ENCODE measurements at regions not wholly inside any gene's neighbourhood (a gene's known extent, or its start where the extent isn't known, plus 50 kb on each side); places are given as distances from the start of the nearest gene placed in this dataset.

- H3K9me3 ChIP-seq (ENCODE audit: control insufficient read depth in 4 of 4, insufficient read depth in 3 of 4, low read length in 3 of 4): peaks cover 0 to 1% (median 0%) of the 10 kb centered on the region in 4 donors
- H3K27me3 ChIP-seq (ENCODE audit: control insufficient read depth in 3 of 3, insufficient read depth in 3 of 3, low read length in 2 of 3): no peaks in the 10 kb centered on the region
- H3K9ac ChIP-seq (ENCODE audit: insufficient read depth in 1 of 2, low read length in 2 of 2): no peak overlapping the region
- no peak for TF ChIP-seq CTCF (IDR thresholded peaks at IDR 0.05; ENCODE audit: control extremely low read depth, extremely low read depth)
- H3K4me1 ChIP-seq (ENCODE audit: control insufficient read depth in 5 of 5, insufficient read depth in 5 of 5, low read length in 5 of 5): no peaks in the 10 kb centered on the region
- 83 to 88% methylated on average over 6 of the region's 6 CpGs for WGBS, 2 donors
- no peak overlapping the region for H3K4me3 ChIP-seq
- ATAC-seq (ENCODE audit: insufficient read depth, low FRiP score) (no peak), DNase-seq (no peak)
- no peak overlapping the region for H3K27ac ChIP-seq (ENCODE audit: low read depth in 1 of 2, low read length in 1 of 2)
- H3K36me3 ChIP-seq (ENCODE audit: control insufficient read depth in 4 of 4, insufficient read depth in 4 of 4, low read length in 4 of 4): no peaks in the 10 kb centered on the region
Observed at GRCh38 chr9:8012986-8013385, 213.4 kb upstream of the DMAC1 start.

- Histone ChIP-seq H3K9me3 (ENCODE audit: control insufficient read depth in 4 of 4, insufficient read depth in 3 of 4, low read length in 3 of 4) (peaks cover 0 to 7% (median 0%) of the 10 kb centered on the region in 4 donors), H3K4me3 (no peak overlapping the region), H3K4me1 (ENCODE audit: control insufficient read depth in 5 of 5, insufficient read depth in 5 of 5, low read length in 5 of 5) (no peaks in the 10 kb centered on the region), H3K27me3 (ENCODE audit: control insufficient read depth in 3 of 3, insufficient read depth in 3 of 3, low read length in 2 of 3) (no peaks in the 10 kb centered on the region), H3K9ac (ENCODE audit: insufficient read depth in 1 of 2, low read length in 2 of 2) (no peak overlapping the region), H3K27ac (ENCODE audit: low read depth in 1 of 2, low read length in 1 of 2) (no peak overlapping the region), H3K36me3 (ENCODE audit: control insufficient read depth in 4 of 4, insufficient read depth in 4 of 4, low read length in 4 of 4) (no peaks in the 10 kb centered on the region)
- 14 to 39% methylated on average over 1 of the region's 1 CpG for WGBS, 2 donors
- DNase-seq (peak in 2 of 3 donors; percentile 17 to 43), ATAC-seq (ENCODE audit: insufficient read depth, low FRiP score) (no peak)
- no peak for TF ChIP-seq CTCF (IDR thresholded peaks at IDR 0.05; ENCODE audit: control extremely low read depth, extremely low read depth)
Observed at GRCh38 chr9:8011974-8012373, 212.4 kb upstream of the DMAC1 start.

GRCh38 chr9:7996558-7996957 lies 197.0 kb upstream of the DMAC1 start:
- no peak overlapping the region for H3K4me3 ChIP-seq
- no peak for TF ChIP-seq CTCF (IDR thresholded peaks at IDR 0.05; ENCODE audit: control extremely low read depth, extremely low read depth)
- H3K4me1 ChIP-seq (ENCODE audit: control insufficient read depth in 5 of 5, insufficient read depth in 5 of 5, low read length in 5 of 5): no peaks in the 10 kb centered on the region
- no peaks in the 10 kb centered on the region for H3K36me3 ChIP-seq (ENCODE audit: control insufficient read depth in 4 of 4, insufficient read depth in 4 of 4, low read length in 4 of 4)
- no peak overlapping the region for H3K27ac ChIP-seq (ENCODE audit: low read depth in 1 of 2, low read length in 1 of 2)
- ATAC-seq (ENCODE audit: insufficient read depth, low FRiP score) (no peak), DNase-seq (no peak)
- 77 to 83% methylated on average over 1 of the region's 1 CpG for WGBS, 2 donors
- H3K27me3 ChIP-seq (ENCODE audit: control insufficient read depth in 3 of 3, insufficient read depth in 3 of 3, low read length in 2 of 3): no peaks in the 10 kb centered on the region
- H3K9ac ChIP-seq (ENCODE audit: insufficient read depth in 1 of 2, low read length in 2 of 2): no peak overlapping the region
- no peaks in the 10 kb centered on the region for H3K9me3 ChIP-seq (ENCODE audit: control insufficient read depth in 4 of 4, insufficient read depth in 3 of 4, low read length in 3 of 4)

- no peak for TF ChIP-seq CTCF (IDR thresholded peaks at IDR 0.05; ENCODE audit: control extremely low read depth, extremely low read depth)
- DNase-seq (no peak), ATAC-seq (ENCODE audit: insufficient read depth, low FRiP score) (no peak)
- Histone ChIP-seq H3K36me3 (ENCODE audit: control insufficient read depth in 4 of 4, insufficient read depth in 4 of 4, low read length in 4 of 4) (no peaks in the 10 kb centered on the region), H3K9ac (ENCODE audit: insufficient read depth in 1 of 2, low read length in 2 of 2) (no peak overlapping the region), H3K27ac (ENCODE audit: low read depth in 1 of 2, low read length in 1 of 2) (no peak overlapping the region), H3K4me1 (ENCODE audit: control insufficient read depth in 5 of 5, insufficient read depth in 5 of 5, low read length in 5 of 5) (no peaks in the 10 kb centered on the region), H3K4me3 (no peak overlapping the region), H3K27me3 (ENCODE audit: control insufficient read depth in 3 of 3, insufficient read depth in 3 of 3, low read length in 2 of 3) (peaks cover 0 to under 1% (median 0%) of the 10 kb centered on the region in 3 donors), H3K9me3 (ENCODE audit: control insufficient read depth in 4 of 4, insufficient read depth in 3 of 4, low read length in 3 of 4) (no peaks in the 10 kb centered on the region)
- WGBS, 2 donors: 77 to 87% methylated on average over 1 of the region's 1 CpG
Observed at GRCh38 chr9:7988644-7989280, 189.2 kb upstream of the DMAC1 start.

Measured in lung (tissue), 11 donors.